HFFc6 (cell line): ENCODE measurements at regions not wholly inside any gene's neighbourhood (a gene's known extent, or its start where the extent isn't known, plus 50 kb on each side); places are given as distances from the start of the nearest gene placed in this dataset.

Experiments used
- DNase-seq: peaks from one replicate; pipeline ENCODE4 v3.0.0-alpha.2; 2018
- H3K27ac Mint-ChIP-seq: 2 replicates; pipeline ENCODE4 v1.8.0; 2020; ENCODE audit warnings: mild to moderate bottlenecking, mixed read lengths
- H3K27me3 Mint-ChIP-seq: 2 replicates; pipeline ENCODE4 v1.8.0; 2021; ENCODE audit warnings: mild to moderate bottlenecking, moderate library complexity, mixed read lengths; ENCODE audit not compliant: insufficient read depth
- H3K36me3 Mint-ChIP-seq: 2 replicates; pipeline ENCODE4 v1.8.0; 2021; ENCODE audit warnings: low read depth, mixed read lengths
- H3K4me1 Mint-ChIP-seq: 2 replicates; pipeline ENCODE4 v1.8.0; 2020; ENCODE audit warnings: low read depth, mixed read lengths
- H3K4me3 Mint-ChIP-seq: 2 replicates; pipeline ENCODE4 v1.8.0; 2020; ENCODE audit warnings: mild to moderate bottlenecking, moderate library complexity, mixed read lengths
- H3K9me3 Mint-ChIP-seq: 2 replicates; pipeline ENCODE4 v1.8.0; 2020; ENCODE audit warnings: mild to moderate bottlenecking, mixed read lengths
- CTCF ChIP-seq: fragments of 200-600 bp; sonication (generic); IDR thresholded peaks from 2 replicates; pipeline ENCODE4 v1.5.0; 2021; ENCODE audit warnings: antibody characterized with exemption, mild to moderate bottlenecking

GRCh38 chr5:1945606-1946005, 62.9 kb upstream of the IRX4 start:
- DNase-seq, result no peak
- H3K27me3 Mint-ChIP-seq, result peaks cover 10% of the 10 kb centered on the region
- TF ChIP-seq CTCF, result no peak
- H3K27ac Mint-ChIP-seq, result no peak overlapping the region
- H3K36me3 Mint-ChIP-seq, result 0 out of 2 replicates have a peak, but pooled peaks cover under 1% of the 10 kb centered on the region
- H3K9me3 Mint-ChIP-seq, result peaks cover 23% of the 10 kb centered on the region
- H3K4me1 Mint-ChIP-seq, result no peaks in the 10 kb centered on the region
- no peak overlapping the region for H3K4me3 Mint-ChIP-seq

- H3K4me1 Mint-ChIP-seq, result no peaks in the 10 kb centered on the region
- H3K27me3 Mint-ChIP-seq, result peaks cover 10% of the 10 kb centered on the region
- no peak for DNase-seq
- no peak for TF ChIP-seq CTCF
- H3K27ac Mint-ChIP-seq, result no peak overlapping the region
- H3K9me3 Mint-ChIP-seq, result peaks cover 14% of the 10 kb centered on the region
- H3K36me3 Mint-ChIP-seq, result no peaks in the 10 kb centered on the region
- no peak overlapping the region for H3K4me3 Mint-ChIP-seq
Observed at GRCh38 chr5:1944408-1944807, 61.7 kb upstream of the IRX4 start.

GRCh38 chr5:1943481-1943880, 60.8 kb upstream of the IRX4 start:
- TF ChIP-seq CTCF, result no peak
- H3K27ac Mint-ChIP-seq, result no peak overlapping the region
- DNase-seq, result no peak
- H3K36me3 Mint-ChIP-seq, result no peaks in the 10 kb centered on the region
- no peak overlapping the region for H3K4me3 Mint-ChIP-seq
- H3K4me1 Mint-ChIP-seq, result no peaks in the 10 kb centered on the region
- peaks cover 10% of the 10 kb centered on the region for H3K27me3 Mint-ChIP-seq
- H3K9me3 Mint-ChIP-seq, result peaks cover 12% of the 10 kb centered on the region; the same call in 1 of the 2 replicates

- Mint-ChIP-seq H3K27me3 (peaks cover 14% of the 10 kb centered on the region), H3K4me3 (no peak overlapping the region), H3K36me3 (no peaks in the 10 kb centered on the region), H3K4me1 (no peaks in the 10 kb centered on the region), H3K9me3 (peaks cover 11% of the 10 kb centered on the region; the same call in 1 of the 2 replicates), H3K27ac (no peak overlapping the region)
- TF ChIP-seq CTCF, result no peak
- no peak for DNase-seq
Observed at GRCh38 chr5:1942630-1943029, 59.9 kb upstream of the IRX4 start.

GRCh38 chr5:1942158-1942557, 59.4 kb upstream of the IRX4 start:
- Mint-ChIP-seq H3K27ac (no peak overlapping the region), H3K4me1 (no peaks in the 10 kb centered on the region), H3K27me3 (peaks cover 15% of the 10 kb centered on the region), H3K4me3 (no peak overlapping the region), H3K9me3 (peaks cover 12% of the 10 kb centered on the region; the same call in 1 of the 2 replicates), H3K36me3 (no peaks in the 10 kb centered on the region)
- DNase-seq, result no peak
- no peak for TF ChIP-seq CTCF

GRCh38 chr5:1939256-1939655, 56.5 kb upstream of the IRX4 start:
- Mint-ChIP-seq H3K27ac (no peak overlapping the region), H3K27me3 (peaks cover 16% of the 10 kb centered on the region), H3K4me3 (no peak overlapping the region), H3K4me1 (no peaks in the 10 kb centered on the region), H3K9me3 (peaks cover 7% of the 10 kb centered on the region; the same call in 1 of the 2 replicates), H3K36me3 (no peaks in the 10 kb centered on the region)
- no peak for TF ChIP-seq CTCF
- no peak for DNase-seq
